Body of pancreas (tissue), 4 donors: ENCODE measurements at regions not wholly inside any gene's neighbourhood (a gene's known extent, or its start where the extent isn't known, plus 50 kb on each side); places are given as distances from the start of the nearest gene placed in this dataset.

ENCODE experiments used
- CTCF ChIP-seq, 7 experiments: fragments of 450-650 bp in 4 of 7; fragments of 200-600 bp in 3 of 7; sonication (generic) in 3 of 7; IDR thresholded peaks; one replicate each; pipeline ENCODE4 v1.5.1; 2016 to 2019; ENCODE audit warnings: antibody characterized with exemption in 7 of 7
- POLR2A ChIP-seq, 3 donors: fragments of 450-650 bp; IDR thresholded peaks; one replicate each; pipeline ENCODE4 v1.6.1; 2016; ENCODE audit warnings: antibody characterized with exemption in 3 of 3, mild to moderate bottlenecking in 2 of 3

GRCh38 chr7:12815426-12815825, 128.0 kb downstream of the ARL4A start:
- TF ChIP-seq CTCF (IDR thresholded peaks at IDR 0.05) (no peak), POLR2A (IDR thresholded peaks at IDR 0.05) (no peak)
